Pancreas (tissue), 10 donors: ENCODE measurements at regions not wholly inside any gene's neighbourhood (a gene's known extent, or its start where the extent isn't known, plus 50 kb on each side); places are given as distances from the start of the nearest gene placed in this dataset.
A peak's percentile ranks its signal among the peaks of the same experiment; 100 is the strongest.

ENCODE experiments used
- ATAC-seq, 4 donors: fragments of 200-7000 bp; cut with Tn5 transposase; one replicate each; pipeline versions ENCODE4 v1.8.0 to v1.9.1; 2020; ENCODE audit warnings: mild to moderate bottlenecking in 4 of 4, moderate library complexity in 4 of 4
- DNase-seq, 6 donors: peaks; one replicate each; pipeline ENCODE4 v3.0.0-alpha.2; 2020
- FAIRE-seq: peaks from 2 replicates; lab custom pipeline; 2012; peaks lifted over from hg19 to GRCh38; lab: Jason Lieb, UNC
- H3K27ac ChIP-seq, 4 donors: fragments of 200-600 bp; sonication (generic); 1 replicate in 3 of 4; 2 replicates in 1 of 4; pipeline versions ENCODE4 v1.5.0 to v1.8.0; 2020
- H3K27me3 ChIP-seq, 4 donors: fragments of 200-600 bp; one replicate each; pipeline ENCODE4 v1.8.0; 2021
- H3K36me3 ChIP-seq, 3 donors: fragments of 200-600 bp; sonication (generic) in 1 of 3; one replicate each; pipeline versions ENCODE4 v1.5.0 to v1.8.0; 2020 to 2021
- H3K4me1 ChIP-seq, 3 donors: fragments of 200-600 bp; one replicate each; pipeline ENCODE4 v1.8.0; 2021
- H3K4me3 ChIP-seq, 4 donors: fragments of 200-600 bp; sonication (generic) in 2 of 4; one replicate each; pipeline versions ENCODE4 v1.5.0 to v1.8.0; 2020 to 2021
- H3K9me3 ChIP-seq, 4 donors: fragments of 200-600 bp; one replicate each; pipeline ENCODE4 v1.8.0; 2021
- CTCF ChIP-seq, 4 donors: fragments of 200-600 bp; sonication (generic) in 3 of 4; IDR thresholded peaks; one replicate each; pipeline versions ENCODE4 v1.5.0 to v1.8.0; 2021; ENCODE audit warnings: antibody characterized with exemption in 4 of 4
- WGBS, 2 donors: extraction: QIAGEN DNeasy Blood & Tissue Kit; methylation state at CpG; one replicate each; pipeline ENCODE4 v1.1.7; 2013; 5-methylcytosine and 5-hydroxymethylcytosine counted together
- intact Hi-C, 3 donors: fragments of 100-400 bp; cut with DNase I; formaldehyde crosslinking; loops; one replicate each; pipeline versions ENCODE4 v1.11.1 to v1.14.2; 2022
- donor health status: healthy with polysubstance abuse.
- donor health status: DM: no; HTN: no; CAD: no; lungs with moderate emphysema.
- donor health status: DM: no; HTN: no; CAD: no.
- donor health status: control.
- donor health status: control.
- donor health status: Bipolar disorder and iron deficiency.
- donor health status: DM: yes; HTN: yes; CAD: no.
- donor health status: DM: no; HTN: no; CAD: no.
- donor health status: DM: no; HTN: no; CAD: no.
- donor health status: DM: yes; HTN: yes; CAD: no.

- DNase-seq (peak in 3 of 6 donors; percentile 24 to 44 (median 33)), FAIRE-seq (no peak), ATAC-seq (peak; percentile 45 to 90 (median 69))
- H3K4me3 ChIP-seq: no peak overlapping the region
- 57 to 67% methylated on average over 12 of the region's 12 CpGs for WGBS, 2 donors
- intact Hi-C loops: no loop called here
- no peaks in the 10 kb centered on the region for H3K27me3 ChIP-seq
- TF ChIP-seq CTCF (IDR thresholded peaks at IDR 0.05): no peak
- no peak overlapping the region for H3K27ac ChIP-seq
- no peaks in the 10 kb centered on the region for H3K4me1 ChIP-seq
- no peaks in the 10 kb centered on the region for H3K9me3 ChIP-seq
- no peaks in the 10 kb centered on the region for H3K36me3 ChIP-seq
Measured at GRCh38 chr4:186891859-186892486, 168.3 kb upstream of the FAT1 start.

- intact Hi-C loops: no loop called here
- Histone ChIP-seq H3K9me3 (no peaks in the 10 kb centered on the region), H3K27me3 (no peaks in the 10 kb centered on the region), H3K4me1 (no peaks in the 10 kb centered on the region), H3K36me3 (no peaks in the 10 kb centered on the region), H3K4me3 (no peak overlapping the region), H3K27ac (no peak overlapping the region)
- ATAC-seq (no peak), FAIRE-seq (no peak), DNase-seq (no peak)
- no peak for TF ChIP-seq CTCF (IDR thresholded peaks at IDR 0.05)
- WGBS, 2 donors: 95 to 98% methylated on average over 4 of the region's 4 CpGs
Measured at GRCh38 chr4:186898367-186898766, 174.7 kb upstream of the FAT1 start.

- DNase-seq: no peak
- no peak for FAIRE-seq
- H3K27ac ChIP-seq: peak overlapping the region in 1 of 4 donors; percentile 17
- no peaks in the 10 kb centered on the region for H3K36me3 ChIP-seq
- TF ChIP-seq CTCF (IDR thresholded peaks at IDR 0.05): no peak
- H3K27me3 ChIP-seq: no peaks in the 10 kb centered on the region
- ATAC-seq: peak in 2 of 4 donors; percentile 33 to 51
- 74% methylated on average over 9 of the region's 9 CpGs for whole genome bisulfite sequencing, 2 donors
- no peaks in the 10 kb centered on the region for H3K9me3 ChIP-seq
- intact Hi-C loops: no loop called here
- H3K4me3 ChIP-seq: no peak overlapping the region
- H3K4me1 ChIP-seq: no peaks in the 10 kb centered on the region
Measured at GRCh38 chr4:186900232-186900900, 176.7 kb upstream of the FAT1 start.

GRCh38 chr4:186900984-186901383, 177.3 kb upstream of the FAT1 start:
- intact Hi-C loops: no loop called here
- ATAC-seq (peak in 3 of 4 donors; percentile 55 to 59 (median 55)), FAIRE-seq (no peak), DNase-seq (no peak)
- no peaks in the 10 kb centered on the region for H3K4me1 ChIP-seq
- 64 to 65% methylated on average over 3 of the region's 3 CpGs for WGBS, 2 donors
- peak overlapping the region in 1 of 4 donors; percentile 17 for H3K27ac ChIP-seq
- TF ChIP-seq CTCF (IDR thresholded peaks at IDR 0.05): no peak
- no peak overlapping the region for H3K4me3 ChIP-seq
- no peaks in the 10 kb centered on the region for H3K36me3 ChIP-seq
- H3K27me3 ChIP-seq: no peaks in the 10 kb centered on the region
- H3K9me3 ChIP-seq: no peaks in the 10 kb centered on the region

GRCh38 chr4:186901850-186902249, 178.2 kb upstream of the FAT1 start:
- intact Hi-C loops: no loop called here
- H3K27ac ChIP-seq: no peak overlapping the region
- no peak overlapping the region for H3K4me3 ChIP-seq
- no peak for TF ChIP-seq CTCF (IDR thresholded peaks at IDR 0.05)
- DNase-seq (no peak), ATAC-seq (peak in 1 of 4 donors; percentile 47), FAIRE-seq (no peak)
- 40 to 58% methylated on average over 3 of the region's 3 CpGs for WGBS, 2 donors
- H3K36me3 ChIP-seq: no peaks in the 10 kb centered on the region
- H3K4me1 ChIP-seq: no peaks in the 10 kb centered on the region
- no peaks in the 10 kb centered on the region for H3K9me3 ChIP-seq
- no peaks in the 10 kb centered on the region for H3K27me3 ChIP-seq
